T-helper 1 cell treated with Interleukin-12 subunit alpha and Interleukin-12 subunit beta and Interleukin-4 antibody, amounts not matched to agents 30 μg/mL and 1 μg/mL, for 36 hours (primary cell): ENCODE measurements at regions not wholly inside any gene's neighbourhood (a gene's known extent, or its start where the extent isn't known, plus 50 kb on each side); places are given as distances from the start of the nearest gene placed in this dataset.
"Not testable (repeated sequence)": the region's sequence is repeated elsewhere in the genome, so short reads cannot be mapped to it uniquely, and the experiment has no call there.

Source experiments
- H3K27ac Mint-ChIP-seq: one replicate; pipeline ENCODE4 v1.8.0; 2021; ENCODE audit warnings: mild to moderate bottlenecking, mixed read lengths
- H3K27me3 Mint-ChIP-seq: one replicate; pipeline ENCODE4 v1.8.0; 2021; ENCODE audit warnings: low read depth, mixed read lengths
- H3K36me3 Mint-ChIP-seq: one replicate; pipeline ENCODE4 v1.8.0; 2021; ENCODE audit warnings: low read depth, mixed read lengths
- H3K4me1 Mint-ChIP-seq: one replicate; pipeline ENCODE4 v1.8.0; 2021; ENCODE audit warnings: low read depth, mixed read lengths
- H3K4me3 Mint-ChIP-seq: one replicate; pipeline ENCODE4 v1.8.0; 2021; ENCODE audit warnings: mild to moderate bottlenecking, moderate library complexity, mixed read lengths
- H3K9me3 Mint-ChIP-seq: one replicate; pipeline ENCODE4 v1.8.0; 2021; ENCODE audit warnings: mixed read lengths

GRCh38 chr18:34942276-34942675 lies 98.9 kb upstream of the MAPRE2 start:
- Mint-ChIP-seq H3K4me3 (no peak overlapping the region), H3K36me3 (no peaks in the 10 kb centered on the region), H3K27ac (no peak overlapping the region), H3K4me1 (no peaks in the 10 kb centered on the region), H3K9me3 (no peaks in the 10 kb centered on the region), H3K27me3 (peaks cover 8% of the 10 kb centered on the region)

- no peak overlapping the region for H3K4me3 Mint-ChIP-seq
- no peaks in the 10 kb centered on the region for H3K9me3 Mint-ChIP-seq
- no peaks in the 10 kb centered on the region for H3K36me3 Mint-ChIP-seq
- H3K4me1 Mint-ChIP-seq = no peaks in the 10 kb centered on the region
- H3K27ac Mint-ChIP-seq = no peak overlapping the region
- peaks cover 8% of the 10 kb centered on the region for H3K27me3 Mint-ChIP-seq
Measured at GRCh38 chr18:34942975-34943374, 98.2 kb upstream of the MAPRE2 start.

GRCh38 chr18:34943587-34943986 lies 97.6 kb upstream of the MAPRE2 start:
- Mint-ChIP-seq H3K4me1 (no peaks in the 10 kb centered on the region), H3K4me3 (no peak overlapping the region), H3K9me3 (no peaks in the 10 kb centered on the region), H3K27me3 (peaks cover 8% of the 10 kb centered on the region), H3K27ac (no peak overlapping the region), H3K36me3 (no peaks in the 10 kb centered on the region)

- Mint-ChIP-seq H3K9me3 (no peaks in the 10 kb centered on the region), H3K4me3 (no peak overlapping the region), H3K27ac (no peak overlapping the region), H3K36me3 (no peaks in the 10 kb centered on the region), H3K4me1 (no peaks in the 10 kb centered on the region), H3K27me3 (peaks cover 4% of the 10 kb centered on the region)
Measured at GRCh38 chr18:34947711-34948125, 93.5 kb upstream of the MAPRE2 start.

- H3K27me3 Mint-ChIP-seq = peaks cover 4% of the 10 kb centered on the region
- no peaks in the 10 kb centered on the region for H3K36me3 Mint-ChIP-seq
- H3K4me3 Mint-ChIP-seq = no peak overlapping the region
- no peaks in the 10 kb centered on the region for H3K4me1 Mint-ChIP-seq
- H3K27ac Mint-ChIP-seq = no peak overlapping the region
- H3K9me3 Mint-ChIP-seq = peaks cover 4% of the 10 kb centered on the region
Measured at GRCh38 chr18:34951625-34952379, 89.4 kb upstream of the MAPRE2 start.

- no peaks in the 10 kb centered on the region for H3K36me3 Mint-ChIP-seq
- H3K27me3 Mint-ChIP-seq = peaks cover 4% of the 10 kb centered on the region
- no peaks in the 10 kb centered on the region for H3K4me1 Mint-ChIP-seq
- H3K27ac Mint-ChIP-seq = no peak overlapping the region
- H3K4me3 Mint-ChIP-seq = no peak overlapping the region
- peaks cover 4% of the 10 kb centered on the region for H3K9me3 Mint-ChIP-seq
Measured at GRCh38 chr18:34953212-34953611, 88.0 kb upstream of the MAPRE2 start.

- H3K9me3 Mint-ChIP-seq, H3K4me1 Mint-ChIP-seq, H3K4me3 Mint-ChIP-seq, H3K36me3 Mint-ChIP-seq, H3K27ac Mint-ChIP-seq: not testable (repeated sequence)
- peaks cover 14% of the 10 kb centered on the region for H3K27me3 Mint-ChIP-seq
Measured at GRCh38 chr18:34955494-34955893, 85.7 kb upstream of the MAPRE2 start.

GRCh38 chr18:34956663-34957062 lies 84.5 kb upstream of the MAPRE2 start:
- H3K4me1 Mint-ChIP-seq = no peaks in the 10 kb centered on the region
- H3K27ac Mint-ChIP-seq = no peak overlapping the region
- peaks cover 14% of the 10 kb centered on the region for H3K27me3 Mint-ChIP-seq
- no peaks in the 10 kb centered on the region for H3K36me3 Mint-ChIP-seq
- H3K9me3 Mint-ChIP-seq = peaks cover 4% of the 10 kb centered on the region
- H3K4me3 Mint-ChIP-seq = no peak overlapping the region

GRCh38 chr18:34957119-34957863 lies 83.9 kb upstream of the MAPRE2 start:
- peaks cover 4% of the 10 kb centered on the region for H3K9me3 Mint-ChIP-seq
- H3K4me1 Mint-ChIP-seq = no peaks in the 10 kb centered on the region
- H3K4me3 Mint-ChIP-seq = no peak overlapping the region
- H3K27ac Mint-ChIP-seq = no peak overlapping the region
- no peaks in the 10 kb centered on the region for H3K36me3 Mint-ChIP-seq
- H3K27me3 Mint-ChIP-seq = peaks cover 14% of the 10 kb centered on the region

- peaks cover 4% of the 10 kb centered on the region for H3K9me3 Mint-ChIP-seq
- no peak overlapping the region for H3K27ac Mint-ChIP-seq
- no peak overlapping the region for H3K4me3 Mint-ChIP-seq
- H3K27me3 Mint-ChIP-seq = peaks cover 14% of the 10 kb centered on the region
- H3K4me1 Mint-ChIP-seq = no peaks in the 10 kb centered on the region
- no peaks in the 10 kb centered on the region for H3K36me3 Mint-ChIP-seq
Measured at GRCh38 chr18:34957864-34958259, 83.4 kb upstream of the MAPRE2 start.

GRCh38 chr18:34959211-34959829 lies 81.9 kb upstream of the MAPRE2 start:
- Mint-ChIP-seq H3K9me3 (peaks cover 4% of the 10 kb centered on the region), H3K27ac (no peak overlapping the region), H3K27me3 (peaks cover 14% of the 10 kb centered on the region), H3K4me3 (no peak overlapping the region), H3K36me3 (no peaks in the 10 kb centered on the region), H3K4me1 (no peaks in the 10 kb centered on the region)

- Mint-ChIP-seq H3K9me3 (peaks cover 4% of the 10 kb centered on the region), H3K4me1 (no peaks in the 10 kb centered on the region), H3K27ac (no peak overlapping the region), H3K4me3 (no peak overlapping the region), H3K36me3 (no peaks in the 10 kb centered on the region), H3K27me3 (peaks cover 14% of the 10 kb centered on the region)
Measured at GRCh38 chr18:34959989-34960388, 81.2 kb upstream of the MAPRE2 start.

GRCh38 chr18:34965108-34965507 lies 76.1 kb upstream of the MAPRE2 start:
- Mint-ChIP-seq H3K27me3 (peaks cover 11% of the 10 kb centered on the region), H3K9me3 (no peaks in the 10 kb centered on the region), H3K27ac (no peak overlapping the region)

GRCh38 chr18:34965566-34965965 lies 75.6 kb upstream of the MAPRE2 start:
- Mint-ChIP-seq H3K27ac (no peak overlapping the region), H3K9me3 (no peaks in the 10 kb centered on the region), H3K4me1 (no peaks in the 10 kb centered on the region), H3K36me3 (no peaks in the 10 kb centered on the region), H3K4me3 (no peak overlapping the region), H3K27me3 (peaks cover 9% of the 10 kb centered on the region)

More at GRCh38 chr18:34965108-34965507, 76.1 kb upstream of the MAPRE2 start:
- no peak overlapping the region for H3K4me3 Mint-ChIP-seq
- H3K36me3 Mint-ChIP-seq = no peaks in the 10 kb centered on the region
- no peaks in the 10 kb centered on the region for H3K4me1 Mint-ChIP-seq

GRCh38 chr18:34970106-34970505 lies 71.1 kb upstream of the MAPRE2 start:
- peaks cover 4% of the 10 kb centered on the region for H3K9me3 Mint-ChIP-seq

More at GRCh38 chr18:34970106-34970505, 71.1 kb upstream of the MAPRE2 start:
- no peak overlapping the region for H3K27ac Mint-ChIP-seq
- H3K27me3 Mint-ChIP-seq = peaks cover 37% of the 10 kb centered on the region
- no peak overlapping the region for H3K4me3 Mint-ChIP-seq
- H3K36me3 Mint-ChIP-seq = no peaks in the 10 kb centered on the region
- H3K4me1 Mint-ChIP-seq = no peaks in the 10 kb centered on the region
